22Rv1 (cell line): ENCODE measurements at regions not wholly inside any gene's neighbourhood (a gene's known extent, or its start where the extent isn't known, plus 50 kb on each side); places are given as distances from the start of the nearest gene placed in this dataset.
"Not testable (repeated sequence)": the region's sequence is repeated elsewhere in the genome, so short reads cannot be mapped to it uniquely, and the experiment has no call there.

Experiments used
- H3K27ac ChIP-seq: fragments of 450-650 bp; 2 replicates; pipeline ENCODE4 v1.5.1; 2017
- CTCF ChIP-seq: fragments of 450-650 bp; IDR thresholded peaks from 2 replicates; pipeline ENCODE4 v1.5.1; 2017; ENCODE audit warnings: mild to moderate bottlenecking
- ZFX ChIP-seq: fragments of 450-650 bp; IDR thresholded peaks from 2 replicates; pipeline ENCODE4 v1.6.1; 2017; ENCODE audit warnings: antibody characterized with exemption, borderline replicate concordance

- TF ChIP-seq ZFX, result no peak
- no peak for TF ChIP-seq CTCF
- H3K27ac ChIP-seq, result no peak overlapping the region
Measured at GRCh38 chr9:30348904-30349303, 2035.5 kb upstream of the ACO1 start.

GRCh38 chr9:30349526-30350513, 2034.6 kb upstream of the ACO1 start:
- TF ChIP-seq ZFX (no peak), CTCF (no peak)
- H3K27ac ChIP-seq, result no peak overlapping the region

DNA sequence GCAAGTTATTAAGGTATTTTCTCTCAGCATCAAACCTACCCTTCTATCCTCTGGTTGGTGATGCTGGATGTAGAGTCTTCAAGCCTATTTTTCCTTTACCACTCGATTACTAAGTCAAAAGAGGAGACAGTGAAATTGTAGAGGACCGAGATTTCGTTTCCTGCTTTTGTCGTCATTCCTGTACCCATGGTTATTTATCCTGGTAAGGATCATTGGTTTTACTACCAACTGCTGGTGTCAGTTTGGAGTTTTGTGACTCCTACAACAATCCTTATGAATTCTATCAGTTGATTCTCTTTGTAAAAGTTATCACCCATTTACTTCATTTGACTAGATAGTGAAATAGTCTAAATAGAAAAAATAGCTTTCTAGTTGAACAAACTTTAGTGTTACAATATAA, 2028.2 kb upstream of the ACO1 start:
- no peak for TF ChIP-seq CTCF
- no peak for TF ChIP-seq ZFX
- H3K27ac ChIP-seq, result no peak overlapping the region

DNA sequence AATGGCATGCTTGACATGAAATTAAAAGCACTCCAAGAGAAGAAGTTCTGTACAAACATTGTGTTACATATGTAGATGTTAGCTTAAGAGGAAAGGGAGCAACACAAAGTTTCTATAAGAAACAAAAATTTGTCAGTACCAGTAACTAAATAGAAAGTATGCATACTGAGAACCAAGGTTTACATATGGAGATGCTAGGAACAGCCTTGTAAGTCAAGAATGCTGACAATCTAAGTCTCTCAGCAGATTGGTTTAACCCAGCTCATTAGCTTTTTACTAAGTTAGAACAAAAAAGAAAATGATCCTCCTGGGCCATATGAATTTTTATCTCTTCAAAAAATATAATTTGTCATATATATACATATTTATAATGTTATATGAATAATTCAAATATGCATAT, 2022.1 kb upstream of the ACO1 start:
- TF ChIP-seq CTCF (no peak), ZFX (no peak)
- no peak overlapping the region for H3K27ac ChIP-seq

GRCh38 chr9:30366140-30366539, 2018.3 kb upstream of the ACO1 start:
- not testable (repeated sequence) for H3K27ac ChIP-seq

DNA sequence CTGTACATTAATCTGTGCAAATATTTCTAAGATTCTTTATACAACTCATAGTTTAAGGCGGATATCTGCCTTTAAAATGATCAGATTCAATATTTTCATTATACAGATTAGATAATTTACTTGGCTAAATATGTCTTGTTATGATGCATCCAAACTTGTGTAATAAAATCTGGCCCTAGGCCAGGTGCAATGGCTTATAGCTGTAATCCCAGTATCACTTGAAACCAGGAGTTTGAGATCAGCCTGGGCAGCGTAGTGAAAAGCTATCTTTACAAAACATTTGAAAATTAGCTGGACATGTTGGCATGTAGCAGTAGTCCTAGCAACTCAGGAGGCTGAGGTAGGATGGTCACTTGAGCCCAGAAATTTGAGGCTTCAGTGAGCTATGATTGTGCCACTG, 2002.2 kb upstream of the ACO1 start:
- no peak for TF ChIP-seq CTCF
- no peak for TF ChIP-seq ZFX
- H3K27ac ChIP-seq, result no peak overlapping the region

DNA sequence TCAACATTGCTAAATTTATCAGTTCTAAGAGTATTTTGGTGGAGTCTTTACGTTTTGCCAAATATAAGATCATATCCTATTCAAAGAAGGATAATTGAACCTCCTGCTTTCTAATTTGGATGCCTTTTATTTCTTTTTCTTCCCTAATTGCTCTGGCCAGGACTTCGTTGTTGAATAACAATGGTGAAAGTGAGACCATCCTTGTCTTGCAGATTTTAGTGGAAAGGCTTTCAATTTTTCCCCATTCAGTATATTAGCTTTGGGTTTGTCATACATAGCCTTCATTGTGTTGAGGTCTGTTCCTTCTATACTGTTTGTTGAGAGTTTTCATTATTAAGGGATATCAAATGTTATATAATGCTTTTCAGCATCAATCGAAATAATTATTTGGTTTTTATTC, 1974.2 kb upstream of the ACO1 start:
- no peak for TF ChIP-seq CTCF
- H3K27ac ChIP-seq, result no peak overlapping the region
